Activated CD4-positive, alpha-beta T cell treated with anti-CD3 and anti-CD28 coated beads, Interleukin-2, amount 50 U/mL, for 24 hours (primary cell): ENCODE measurements at regions not wholly inside any gene's neighbourhood (a gene's known extent, or its start where the extent isn't known, plus 50 kb on each side); places are given as distances from the start of the nearest gene placed in this dataset.
A peak's percentile ranks its signal among the peaks of the same experiment; 100 is the strongest.
"Not testable (repeated sequence)": the region's sequence is repeated elsewhere in the genome, so short reads cannot be mapped to it uniquely, and the experiment has no call there.

Experiments used
- DNase-seq, 2 donors: peaks; one replicate each; pipeline ENCODE4 v3.0.0-alpha.2; 2020; ENCODE audit warnings: low read depth in 1 of 2, low spot score in 1 of 2

DNA sequence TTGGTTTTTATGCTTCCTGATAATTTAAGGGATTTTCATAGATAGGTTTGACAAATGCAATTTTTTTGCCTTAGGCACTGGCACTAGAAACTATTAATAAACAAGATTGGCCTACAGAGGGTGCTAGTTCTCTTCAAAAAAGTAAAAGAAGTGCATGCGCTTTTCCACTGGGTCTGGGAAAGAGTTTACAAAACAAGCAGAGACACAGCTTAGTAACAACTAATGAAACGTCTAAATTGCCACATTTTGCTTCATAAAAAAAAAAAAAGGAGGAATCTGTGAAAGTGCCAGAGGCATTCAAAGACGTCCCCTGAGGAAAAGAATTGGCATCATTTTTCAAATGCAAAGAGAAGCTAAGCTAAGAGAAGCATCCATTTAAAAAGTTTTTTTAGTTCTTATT, 58.3 kb upstream of the EEA1 start:
- DNase-seq = peak in 1 of 2 donors; percentile 17

GRCh38 chr12:92987846-92988621, 58.9 kb upstream of the EEA1 start:
- DNase-seq = peak in 1 of 2 donors; percentile 2

DNA sequence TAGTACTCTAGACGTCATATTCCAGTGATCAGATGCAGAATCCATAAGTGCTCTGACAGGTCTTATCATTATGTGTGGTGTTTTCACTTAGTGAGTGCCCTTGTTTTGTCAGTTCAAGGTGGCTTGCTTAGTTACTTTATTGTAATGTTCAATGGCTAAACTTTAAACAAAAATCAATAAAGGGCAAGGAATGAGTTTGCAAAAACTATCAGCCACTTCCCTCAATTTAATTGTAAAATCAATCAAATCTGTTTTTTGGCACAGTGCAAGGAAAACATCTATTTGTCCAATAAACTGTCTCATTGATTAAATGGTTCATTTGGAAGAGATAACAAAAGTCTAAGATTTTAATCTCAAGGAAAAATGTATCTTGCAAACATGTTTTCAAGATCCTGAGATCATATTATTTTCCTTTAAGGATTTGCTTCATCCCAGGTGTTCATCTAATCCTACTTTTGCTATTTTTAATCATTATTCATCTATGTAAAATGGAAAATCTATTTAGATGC, 59.6 kb upstream of the EEA1 start:
- no peak for DNase-seq

GRCh38 chr12:92989715-92990484, 60.8 kb upstream of the EEA1 start:
- no peak for DNase-seq

DNA sequence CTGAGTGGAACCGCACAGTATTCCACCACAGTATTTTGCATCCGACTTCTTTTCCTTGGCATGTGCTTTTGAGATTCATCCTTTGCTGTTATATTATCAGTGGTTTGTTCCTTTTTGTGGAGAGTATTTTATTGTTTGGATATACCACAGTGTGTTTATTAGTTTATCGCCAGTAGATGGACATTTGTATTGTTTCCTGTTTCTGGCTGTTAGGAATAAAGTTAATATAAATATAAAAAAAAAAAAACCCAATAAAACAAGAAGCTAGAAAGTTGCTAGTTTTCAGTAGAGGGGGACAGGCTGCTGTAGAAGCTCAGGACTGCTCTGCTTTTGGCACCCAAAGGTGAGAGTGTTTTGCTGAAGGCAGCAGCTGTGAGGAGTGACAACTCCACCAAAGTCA, 62.0 kb upstream of the EEA1 start:
- DNase-seq = no peak

GRCh38 chr12:92992041-92992440, 62.9 kb upstream of the EEA1 start:
- no peak for DNase-seq

DNA sequence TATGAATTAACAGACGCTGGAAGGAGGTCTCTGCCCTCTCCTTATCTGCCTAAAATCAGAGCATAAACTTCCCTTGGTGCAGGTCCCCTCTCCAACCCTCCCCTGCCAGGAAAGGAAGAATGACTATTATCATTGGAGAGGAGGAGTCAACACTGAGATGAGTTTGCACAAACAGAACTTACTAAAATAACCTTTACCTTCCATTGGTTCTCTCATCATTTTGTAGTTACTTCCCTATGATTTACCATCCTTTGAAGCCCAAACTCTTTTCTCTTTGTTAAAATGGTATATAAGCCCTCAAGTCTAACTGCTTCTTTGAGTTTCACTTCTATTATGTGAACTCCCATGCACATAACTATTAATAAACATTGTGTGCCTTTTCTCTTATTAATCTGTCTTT, 64.2 kb upstream of the EEA1 start:
- no peak for DNase-seq

- no peak for DNase-seq
Measured at GRCh38 chr12:92995258-92995903, 66.3 kb upstream of the EEA1 start.

DNA sequence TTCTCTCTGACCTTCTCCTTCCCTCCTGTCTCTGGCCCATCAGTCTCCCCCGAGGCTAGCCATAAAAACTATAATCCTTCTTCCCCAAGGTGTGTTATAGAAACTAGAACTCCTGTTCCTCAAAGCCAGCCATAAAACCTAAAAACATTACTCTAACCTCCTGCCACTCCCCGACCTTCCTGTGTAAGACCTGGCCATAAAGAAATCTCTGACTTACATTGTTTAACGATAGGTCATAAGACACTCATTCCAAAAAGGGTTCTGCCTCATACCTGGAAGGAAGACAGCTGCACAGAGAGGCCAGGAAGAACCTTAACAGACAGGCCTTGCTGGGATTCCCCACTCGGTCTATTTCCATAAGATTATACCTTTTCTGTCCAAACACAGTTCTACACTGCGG, 70.9 kb upstream of the EEA1 start:
- DNase-seq = no peak

GRCh38 chr12:93001407-93001806, 72.3 kb upstream of the EEA1 start:
- no peak for DNase-seq

- no peak for DNase-seq
Measured at GRCh38 chr12:93002293-93003054, 73.4 kb upstream of the EEA1 start.

DNA sequence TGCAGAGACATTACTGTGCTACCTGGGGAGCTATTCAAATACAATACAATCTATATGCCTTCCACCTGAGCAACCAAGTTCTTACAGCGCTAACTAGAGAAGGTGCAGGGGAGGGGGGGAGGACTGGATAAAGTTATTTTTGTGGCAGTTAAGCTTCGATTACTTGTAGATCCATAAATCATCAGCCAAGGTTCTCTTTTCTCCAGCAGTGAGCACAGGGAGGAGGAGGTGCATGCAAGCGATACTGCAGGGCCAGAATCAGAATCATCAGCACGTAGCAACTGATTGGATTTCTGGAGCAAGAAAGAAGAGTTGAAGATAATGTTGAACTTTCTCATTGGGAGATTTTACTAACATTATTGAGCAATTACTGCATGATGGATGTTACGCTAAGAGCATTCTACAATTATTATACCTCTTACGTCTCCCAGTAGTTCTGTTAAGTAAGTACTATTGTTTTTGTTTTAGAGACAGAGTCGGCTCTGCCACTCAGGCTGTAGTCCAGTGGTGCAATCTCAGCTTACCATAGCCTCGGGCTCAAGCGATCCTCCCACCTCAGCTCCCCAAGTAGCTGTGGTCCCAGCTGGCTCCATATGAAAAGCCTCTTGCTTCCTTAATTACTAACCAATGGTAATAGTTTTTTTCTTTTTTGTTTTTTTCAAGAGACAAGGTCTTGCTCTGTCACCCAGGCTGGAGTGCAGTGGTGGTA, 74.6 kb upstream of the EEA1 start:
- DNase-seq = no peak

DNA sequence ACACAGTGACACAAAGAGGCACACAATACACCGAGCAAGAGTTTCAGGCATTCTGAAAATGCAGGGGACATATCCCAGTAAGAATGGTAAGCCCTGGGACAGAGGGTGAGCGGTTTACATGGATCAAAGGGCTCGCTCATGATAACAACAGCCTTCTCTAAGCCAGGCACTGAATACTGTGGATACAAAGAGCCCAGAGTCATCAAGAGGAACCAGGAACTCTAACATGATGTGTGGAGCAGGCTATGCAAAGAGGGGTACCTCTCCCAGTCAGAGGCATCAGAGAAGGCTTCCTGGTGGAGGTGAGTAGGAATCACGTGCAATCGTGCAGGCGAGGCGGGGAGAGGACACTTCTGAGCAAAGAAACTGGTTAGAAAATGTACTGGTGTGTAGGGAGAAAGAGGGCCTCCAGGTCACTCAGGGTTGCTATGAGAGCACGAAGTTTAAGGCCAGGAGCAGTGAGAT, 76.9 kb upstream of the EEA1 start:
- DNase-seq = no peak

DNA sequence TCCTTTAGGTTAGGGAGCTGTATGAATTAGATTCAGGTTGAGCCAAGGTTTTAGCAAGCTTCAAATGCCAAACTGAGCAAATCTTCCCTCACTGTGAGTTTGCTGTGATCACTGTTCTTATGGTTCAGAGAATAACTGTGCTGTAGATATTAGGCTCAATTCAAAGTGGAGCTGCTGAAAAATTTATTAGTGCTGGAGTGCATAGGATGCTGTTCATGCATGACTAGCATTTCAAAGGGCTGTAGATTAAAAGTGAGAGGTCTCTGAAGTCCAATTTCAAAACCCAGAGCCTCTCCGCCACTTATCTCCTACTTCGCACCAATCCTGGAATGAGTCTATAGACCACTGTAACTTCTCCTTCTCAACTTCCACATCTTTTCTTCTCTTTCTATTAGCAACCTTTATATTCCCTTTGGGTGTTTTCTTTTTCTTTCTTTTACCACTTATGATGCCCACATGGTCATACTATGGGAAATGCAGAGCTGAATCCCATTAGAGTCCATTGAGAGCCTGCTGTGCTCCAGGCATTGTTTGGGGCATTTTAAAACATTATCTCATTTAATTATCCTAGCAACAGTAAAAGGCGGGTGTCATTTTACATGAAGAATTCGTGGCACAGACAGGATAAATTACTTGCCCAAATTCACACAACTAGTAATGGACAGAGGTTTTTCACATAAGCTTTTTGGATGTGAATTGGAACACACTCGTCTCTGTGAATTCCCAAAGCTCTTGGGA, 77.5 kb upstream of the EEA1 start:
- DNase-seq = no peak

GRCh38 chr12:93007544-93007943, 78.4 kb upstream of the EEA1 start:
- no peak for DNase-seq

DNA sequence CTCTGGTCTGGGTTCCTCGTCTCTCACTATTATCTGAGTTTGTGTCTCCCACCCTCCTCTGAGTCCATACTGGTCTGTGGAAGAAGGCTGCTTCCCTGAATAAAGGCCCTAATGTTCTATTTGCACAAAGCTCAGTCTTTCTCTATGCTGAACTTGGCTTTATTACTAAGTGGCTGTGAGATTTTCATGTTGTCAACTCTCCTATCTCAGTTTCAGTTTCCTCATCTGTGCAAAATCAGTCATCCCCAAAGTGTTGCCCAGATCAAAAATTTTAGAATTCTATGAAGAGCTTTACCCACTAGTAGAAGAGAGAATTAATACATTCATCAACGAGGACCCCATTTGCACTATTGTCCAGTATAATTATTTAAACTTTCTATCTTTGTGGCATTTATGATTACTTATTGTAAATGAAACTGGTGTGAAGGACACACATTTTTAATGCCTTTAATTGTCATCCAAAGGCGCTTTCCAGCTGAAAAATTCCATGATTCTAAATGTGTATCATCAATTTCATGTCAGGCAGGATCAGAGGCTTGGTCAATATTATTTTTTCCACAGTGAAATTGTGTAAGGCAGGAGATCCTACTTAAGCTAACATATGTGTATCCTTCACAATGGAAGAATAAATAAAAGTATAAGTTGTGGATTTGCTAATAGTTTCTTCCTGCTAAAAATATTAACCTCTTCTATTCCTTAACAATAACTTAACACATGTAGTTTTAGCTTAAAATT, 79.1 kb upstream of the EEA1 start:
- DNase-seq = no peak

- DNase-seq = not testable (repeated sequence)
Measured at GRCh38 chr12:93008880-93009279, 79.8 kb upstream of the EEA1 start.

GRCh38 chr12:93009533-93009932, 80.4 kb upstream of the EEA1 start:
- no peak for DNase-seq

GRCh38 chr12:93010461-93010860, 81.4 kb upstream of the EEA1 start:
- no peak for DNase-seq
